BE2C (cell line): ENCODE measurements at regions not wholly inside any gene's neighbourhood (a gene's known extent, or its start where the extent isn't known, plus 50 kb on each side); places are given as distances from the start of the nearest gene placed in this dataset.

ENCODE experiments used
- DNase-seq: peaks from one replicate; pipeline ENCODE4 v3.0.0-alpha.2; 2020
- H3K27me3 ChIP-seq: fragments of 250-450 bp; sonication (Bioruptor Pico); 2 replicates; pipeline ENCODE4 v1.5.1; 2020; ENCODE audit warnings: mild to moderate bottlenecking
- H3K36me3 ChIP-seq: fragments of 250-450 bp; sonication (Bioruptor Pico); 2 replicates; pipeline ENCODE4 v1.5.1; 2020; ENCODE audit warnings: mild to moderate bottlenecking
- H3K4me1 ChIP-seq: fragments of 250-450 bp; sonication (Bioruptor Pico); 2 replicates; pipeline ENCODE4 v1.5.1; 2020
- H3K4me3 ChIP-seq: 2 replicates; pipeline ENCODE4 v1.5.1; 2011; ENCODE audit warnings: low read depth, low read length
- H3K9me3 ChIP-seq: fragments of 250-450 bp; sonication (Bioruptor Pico); 2 replicates; pipeline ENCODE4 v1.5.1; 2020
- CTCF ChIP-seq: IDR thresholded peaks from 2 replicates; pipeline ENCODE4 v1.5.1; 2012; ENCODE audit warnings: mild to moderate bottlenecking, low read depth, low read length

GRCh38 chr6:132166526-132167051 lies 215.4 kb upstream of the CCN2 start:
- TF ChIP-seq CTCF = no peak

GRCh38 chr6:132165677-132166076 lies 214.5 kb upstream of the CCN2 start:
- H3K36me3 ChIP-seq = no peaks in the 10 kb centered on the region
- TF ChIP-seq CTCF = no peak
- no peaks in the 10 kb centered on the region for H3K9me3 ChIP-seq

More at GRCh38 chr6:132166526-132167051, 215.4 kb upstream of the CCN2 start:
- Histone ChIP-seq H3K27me3 (no peaks in the 10 kb centered on the region), H3K9me3 (no peaks in the 10 kb centered on the region), H3K4me3 (no peak overlapping the region), H3K4me1 (no peaks in the 10 kb centered on the region), H3K36me3 (no peaks in the 10 kb centered on the region)
- no peak for DNase-seq

GRCh38 chr6:132161283-132161682 lies 210.1 kb upstream of the CCN2 start:
- Histone ChIP-seq H3K4me1 (no peaks in the 10 kb centered on the region), H3K9me3 (no peaks in the 10 kb centered on the region), H3K36me3 (no peaks in the 10 kb centered on the region), H3K27me3 (no peaks in the 10 kb centered on the region), H3K4me3 (no peak overlapping the region)
- peak; percentile 37 for TF ChIP-seq CTCF
- DNase-seq = no peak

More at GRCh38 chr6:132165677-132166076, 214.5 kb upstream of the CCN2 start:
- Histone ChIP-seq H3K4me3 (no peak overlapping the region), H3K4me1 (no peaks in the 10 kb centered on the region), H3K27me3 (no peaks in the 10 kb centered on the region)
- DNase-seq = no peak

- Histone ChIP-seq H3K4me1 (no peaks in the 10 kb centered on the region), H3K27me3 (no peaks in the 10 kb centered on the region), H3K4me3 (no peak overlapping the region), H3K9me3 (no peaks in the 10 kb centered on the region), H3K36me3 (no peaks in the 10 kb centered on the region)
- DNase-seq = no peak
- TF ChIP-seq CTCF = no peak
Observed at GRCh38 chr6:132153221-132153898, 202.2 kb upstream of the CCN2 start.

GRCh38 chr6:132147530-132148011 lies 196.4 kb upstream of the CCN2 start:
- H3K9me3 ChIP-seq = no peaks in the 10 kb centered on the region
- no peaks in the 10 kb centered on the region for H3K4me1 ChIP-seq
- no peak overlapping the region for H3K4me3 ChIP-seq
- TF ChIP-seq CTCF = no peak
- no peaks in the 10 kb centered on the region for H3K36me3 ChIP-seq
- no peaks in the 10 kb centered on the region for H3K27me3 ChIP-seq
- no peak for DNase-seq

GRCh38 chr6:132144456-132144855 lies 193.3 kb upstream of the CCN2 start:
- H3K9me3 ChIP-seq = no peaks in the 10 kb centered on the region
- H3K36me3 ChIP-seq = no peaks in the 10 kb centered on the region
- no peak overlapping the region for H3K4me3 ChIP-seq
- H3K4me1 ChIP-seq = no peaks in the 10 kb centered on the region
- H3K27me3 ChIP-seq = no peaks in the 10 kb centered on the region
- TF ChIP-seq CTCF = no peak
- no peak for DNase-seq
